Esophagus (tissue), 2 donors: ENCODE measurements at regions not wholly inside any gene's neighbourhood (a gene's known extent, or its start where the extent isn't known, plus 50 kb on each side); places are given as distances from the start of the nearest gene placed in this dataset.

Experiments
- H3K27ac ChIP-seq, 2 donors: one replicate each; pipeline ENCODE4 v1.5.1; 2013; ENCODE audit warnings: low read depth in 2 of 2, mild to moderate bottlenecking in 2 of 2, inconsistent platforms in 1 of 2, low read length in 1 of 2, moderate library complexity in 1 of 2
- H3K27me3 ChIP-seq, 2 donors: one replicate each; pipeline ENCODE4 v1.6.1; 2013; ENCODE audit warnings: low read length in 2 of 2, control low read depth in 1 of 2, mild to moderate bottlenecking in 1 of 2; ENCODE audit not compliant: insufficient read depth in 2 of 2, control insufficient read depth in 1 of 2
- H3K36me3 ChIP-seq, 2 donors: one replicate each; pipeline ENCODE4 v1.6.1; 2013; ENCODE audit warnings: low read length in 1 of 2; ENCODE audit not compliant: control insufficient read depth in 2 of 2, insufficient read depth in 2 of 2
- H3K4me1 ChIP-seq, 2 donors: one replicate each; pipeline ENCODE4 v1.6.1; 2013; ENCODE audit warnings: low read length in 1 of 2; ENCODE audit not compliant: control insufficient read depth in 2 of 2, insufficient read depth in 2 of 2
- H3K4me3 ChIP-seq, 2 donors: one replicate each; pipeline ENCODE4 v1.5.1; 2013; ENCODE audit warnings: low read length in 2 of 2, mild to moderate bottlenecking in 2 of 2, low read depth in 1 of 2, moderate library complexity in 1 of 2
- H3K9me3 ChIP-seq, 2 donors: one replicate each; pipeline ENCODE4 v1.6.1; 2013; ENCODE audit warnings: mild to moderate bottlenecking in 2 of 2, low read depth in 1 of 2, low read length in 1 of 2, moderate library complexity in 1 of 2; ENCODE audit not compliant: control insufficient read depth in 2 of 2, insufficient read depth in 1 of 2
- WGBS, 2 donors: extraction: QIAGEN DNeasy Blood & Tissue Kit; methylation state at CpG; one replicate each; pipeline ENCODE4 v1.1.7; 2013; 5-methylcytosine and 5-hydroxymethylcytosine counted together
- donor health status: healthy with polysubstance abuse.
- donor health status: Bipolar disorder and iron deficiency.

DNA sequence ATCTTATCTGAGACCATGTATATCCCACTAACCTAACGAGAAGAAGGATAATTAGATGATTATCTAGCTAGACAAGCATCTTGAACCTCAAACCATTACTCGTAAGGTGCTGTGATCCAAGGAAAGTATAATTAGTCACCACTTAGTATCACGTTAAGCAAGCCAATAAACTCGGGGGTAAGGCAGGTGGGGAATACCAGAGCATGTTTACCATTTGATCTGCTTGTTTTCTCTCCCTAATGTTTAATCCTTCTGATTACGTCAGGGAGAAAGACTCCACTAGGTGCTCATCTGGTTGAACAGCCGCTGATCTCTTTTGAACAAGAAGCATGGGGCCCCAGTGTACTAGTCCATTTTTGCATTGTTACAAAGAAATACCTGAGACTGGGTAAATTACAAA is 69.9 kb upstream of the SLC1A1 start:
- no peaks in the 10 kb centered on the region for H3K36me3 ChIP-seq
- H3K27me3 ChIP-seq = no peaks in the 10 kb centered on the region
- no peak overlapping the region for H3K4me3 ChIP-seq
- no peak overlapping the region for H3K27ac ChIP-seq
- WGBS, 2 donors = 70 to 72% methylated on average over 6 of the region's 6 CpGs
- no peaks in the 10 kb centered on the region for H3K9me3 ChIP-seq
- no peaks in the 10 kb centered on the region for H3K4me1 ChIP-seq

- H3K27me3 ChIP-seq = no peaks in the 10 kb centered on the region
- no peaks in the 10 kb centered on the region for H3K9me3 ChIP-seq
- H3K4me1 ChIP-seq = no peaks in the 10 kb centered on the region
- H3K27ac ChIP-seq = no peak overlapping the region
- no peaks in the 10 kb centered on the region for H3K36me3 ChIP-seq
- WGBS, 2 donors = 78 to 88% methylated on average over 2 of the region's 2 CpGs
- no peak overlapping the region for H3K4me3 ChIP-seq
These were observed 72.5 kb upstream of the SLC1A1 start for GRCh38 chr9:4417578-4418325.

- H3K27ac ChIP-seq = no peak overlapping the region
- H3K9me3 ChIP-seq = no peaks in the 10 kb centered on the region
- no peaks in the 10 kb centered on the region for H3K27me3 ChIP-seq
- H3K4me3 ChIP-seq = no peak overlapping the region
- H3K36me3 ChIP-seq = no peaks in the 10 kb centered on the region
- H3K4me1 ChIP-seq = no peaks in the 10 kb centered on the region
- WGBS, 2 donors = 74 to 79% methylated on average over 1 of the region's 1 CpG
These were observed 73.8 kb upstream of the SLC1A1 start for GRCh38 chr9:4416467-4416866.

- Histone ChIP-seq H3K27me3 (no peaks in the 10 kb centered on the region), H3K4me1 (no peaks in the 10 kb centered on the region), H3K4me3 (no peak overlapping the region), H3K36me3 (no peaks in the 10 kb centered on the region), H3K27ac (no peak overlapping the region), H3K9me3 (no peaks in the 10 kb centered on the region)
- WGBS, 2 donors = 75 to 78% methylated on average over 2 of the region's 2 CpGs
These were observed 75.0 kb upstream of the SLC1A1 start for GRCh38 chr9:4415281-4415680.

- Histone ChIP-seq H3K36me3 (no peaks in the 10 kb centered on the region), H3K9me3 (no peaks in the 10 kb centered on the region), H3K27me3 (no peaks in the 10 kb centered on the region), H3K4me3 (no peak overlapping the region), H3K4me1 (no peaks in the 10 kb centered on the region), H3K27ac (no peak overlapping the region)
- 51 to 64% methylated on average over 1 of the region's 1 CpG for WGBS, 2 donors
These were observed 76.4 kb upstream of the SLC1A1 start for GRCh38 chr9:4413856-4414255.

DNA sequence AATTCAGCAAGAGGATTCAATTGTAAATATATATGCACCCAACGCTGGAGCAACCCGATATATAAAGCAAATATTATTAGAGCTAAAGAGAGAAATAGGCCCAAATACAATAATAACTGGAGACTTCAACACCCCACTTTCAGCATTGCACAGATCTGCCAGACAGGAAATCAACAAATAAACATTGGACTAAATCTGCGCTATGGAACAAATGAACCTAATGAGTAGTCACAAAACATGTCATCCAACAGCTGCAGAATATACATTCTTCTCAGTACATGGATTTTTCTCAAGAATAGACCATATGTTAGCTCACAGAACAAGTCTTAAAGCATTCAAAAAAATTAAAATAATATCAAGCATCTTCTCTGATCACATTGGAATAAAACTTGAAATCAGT is 86.1 kb upstream of the SLC1A1 start:
- H3K4me3 ChIP-seq = no peak overlapping the region
- H3K27me3 ChIP-seq = no peaks in the 10 kb centered on the region
- H3K36me3 ChIP-seq = no peaks in the 10 kb centered on the region
- H3K4me1 ChIP-seq = no peaks in the 10 kb centered on the region
- no peak overlapping the region for H3K27ac ChIP-seq
- H3K9me3 ChIP-seq = no peaks in the 10 kb centered on the region
- 66 to 74% methylated on average over 3 of the region's 3 CpGs for WGBS, 2 donors

DNA sequence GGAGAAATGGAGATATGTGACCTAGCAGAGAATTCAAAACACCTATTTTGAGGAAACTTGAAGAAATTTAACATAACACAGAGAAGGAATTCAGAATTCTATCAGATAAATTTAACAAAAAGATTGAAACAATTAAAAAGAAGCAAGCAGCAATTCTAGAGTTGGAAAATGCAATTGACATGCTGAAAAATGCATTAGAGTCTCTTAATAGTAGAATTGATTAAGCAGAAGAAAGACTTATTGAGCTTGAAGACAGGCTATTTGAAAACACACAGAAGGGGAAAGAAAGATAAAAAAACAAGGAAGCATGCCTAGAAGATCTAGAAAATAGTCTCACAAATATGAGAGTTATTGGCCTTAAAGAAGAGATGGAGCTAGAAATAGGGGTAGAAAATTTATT is 87.8 kb upstream of the SLC1A1 start:
- H3K9me3 ChIP-seq = no peaks in the 10 kb centered on the region
- H3K27me3 ChIP-seq = no peaks in the 10 kb centered on the region
- no peaks in the 10 kb centered on the region for H3K36me3 ChIP-seq
- no peaks in the 10 kb centered on the region for H3K4me1 ChIP-seq
- no peak overlapping the region for H3K27ac ChIP-seq
- H3K4me3 ChIP-seq = no peak overlapping the region

DNA sequence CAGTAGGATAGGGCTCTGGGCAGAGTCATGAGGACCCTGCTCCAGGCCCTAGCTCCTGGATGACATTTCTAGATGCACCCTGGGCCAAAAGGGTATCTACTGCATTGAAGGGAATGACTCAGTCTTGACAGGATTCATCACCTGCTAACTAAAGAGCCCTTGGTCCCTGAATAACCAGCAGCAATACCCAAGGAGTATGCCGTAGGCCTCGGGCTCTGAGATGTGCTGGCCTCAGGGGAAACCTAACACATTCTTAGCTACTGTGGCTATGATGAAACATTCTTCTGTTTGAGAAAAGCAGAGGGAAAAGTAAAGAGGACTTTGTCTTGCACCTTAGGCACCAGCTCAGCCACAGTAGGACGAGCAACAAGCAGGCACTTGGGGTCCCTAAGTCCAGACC is 89.5 kb upstream of the SLC1A1 start:
- H3K27ac ChIP-seq = no peak overlapping the region
- no peaks in the 10 kb centered on the region for H3K36me3 ChIP-seq
- H3K4me1 ChIP-seq = no peaks in the 10 kb centered on the region
- H3K4me3 ChIP-seq = no peak overlapping the region
- H3K9me3 ChIP-seq = no peaks in the 10 kb centered on the region
- 84 to 90% methylated on average over 3 of the region's 3 CpGs for WGBS, 2 donors
- H3K27me3 ChIP-seq = no peaks in the 10 kb centered on the region

GRCh38 chr9:4397917-4398316 is 92.4 kb upstream of the SLC1A1 start:
- no peak overlapping the region for H3K4me3 ChIP-seq
- H3K27me3 ChIP-seq = no peaks in the 10 kb centered on the region
- H3K9me3 ChIP-seq = no peaks in the 10 kb centered on the region
- H3K36me3 ChIP-seq = no peaks in the 10 kb centered on the region
- H3K27ac ChIP-seq = no peak overlapping the region
- H3K4me1 ChIP-seq = no peaks in the 10 kb centered on the region
- 61 to 63% methylated on average over 2 of the region's 2 CpGs for WGBS, 2 donors

GRCh38 chr9:4393806-4394523 is 94.1 kb upstream of the GLIS3 start:
- no peaks in the 10 kb centered on the region for H3K9me3 ChIP-seq
- H3K27me3 ChIP-seq = no peaks in the 10 kb centered on the region
- no peak overlapping the region for H3K27ac ChIP-seq
- no peaks in the 10 kb centered on the region for H3K36me3 ChIP-seq
- no peak overlapping the region for H3K4me3 ChIP-seq
- H3K4me1 ChIP-seq = no peaks in the 10 kb centered on the region
- 82 to 86% methylated on average over 4 of the region's 4 CpGs for WGBS, 2 donors
